GM21515 (cell line): ENCODE measurements at regions not wholly inside any gene's neighbourhood (a gene's known extent, or its start where the extent isn't known, plus 50 kb on each side); places are given as distances from the start of the nearest gene placed in this dataset.
"Not testable (repeated sequence)": the region's sequence is repeated elsewhere in the genome, so short reads cannot be mapped to it uniquely, and the experiment has no call there.

Source experiments
- ATAC-seq: cut with Tn5 transposase; IDR thresholded peaks from one replicate; pipeline ENCODE4 v1.9.1; 2021; ENCODE audit not compliant: unreplicated experiment

GRCh38 chr7:68410693-68411092 is 1187.6 kb upstream of the AUTS2 start:
- not testable (repeated sequence) for ATAC-seq

DNA sequence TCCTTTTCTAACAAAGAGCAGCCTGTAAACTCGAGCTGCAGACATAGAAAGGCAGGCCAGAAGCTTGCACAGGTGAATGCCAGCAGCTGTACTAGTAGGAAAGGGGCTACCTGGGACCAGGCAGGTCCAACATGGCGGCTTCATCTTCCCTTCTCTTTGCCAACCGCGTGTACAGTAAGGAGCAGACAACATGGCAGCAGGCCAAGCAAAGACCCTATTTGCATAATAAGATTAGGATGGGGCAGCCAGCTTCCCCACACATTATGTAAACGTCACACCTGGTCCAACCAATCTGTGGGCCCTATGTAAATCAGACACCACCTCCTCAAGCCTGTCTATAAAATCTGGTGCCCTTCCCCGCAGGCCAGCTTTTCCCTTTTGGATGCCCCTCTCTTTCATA is 1186.5 kb upstream of the AUTS2 start:
- no peak for ATAC-seq

DNA sequence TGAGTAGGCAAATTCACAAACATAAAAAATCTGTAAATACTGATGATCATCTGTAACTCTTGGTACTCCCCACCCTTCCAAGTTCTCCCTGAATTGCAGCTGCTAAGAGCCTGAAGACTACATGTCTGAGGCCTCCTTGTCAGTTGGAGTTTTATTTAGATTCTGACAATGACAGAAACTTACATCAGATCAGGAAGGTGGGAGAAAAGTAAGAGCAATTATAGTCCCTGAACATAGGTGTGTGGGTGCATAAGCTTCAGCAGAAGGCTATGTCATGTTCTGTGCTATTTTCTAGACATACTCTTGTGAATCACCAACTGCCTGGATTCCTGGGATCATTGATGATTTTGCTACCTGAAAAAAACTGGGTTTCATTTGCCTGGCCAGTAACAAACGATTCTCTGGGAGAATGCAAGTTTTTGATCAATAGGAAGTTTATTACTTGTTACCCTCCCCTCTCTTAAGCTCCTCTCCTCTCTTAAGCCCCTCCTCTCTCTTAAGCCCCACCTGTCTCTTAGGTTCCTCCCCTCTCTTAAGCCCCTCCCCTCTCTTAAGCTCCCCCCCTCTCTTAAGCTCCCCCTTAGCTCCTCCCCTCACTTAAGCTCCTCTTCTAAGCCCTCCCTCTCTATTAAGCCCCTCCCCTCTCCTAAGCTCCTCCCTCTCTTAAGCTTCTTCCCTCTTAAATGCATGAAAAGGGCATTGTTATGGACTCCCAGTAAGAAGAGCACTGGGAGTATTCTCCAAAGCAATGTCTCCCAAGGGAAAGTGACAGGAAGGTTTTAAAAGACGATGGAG is 1183.4 kb upstream of the AUTS2 start:
- ATAC-seq, result no peak

DNA sequence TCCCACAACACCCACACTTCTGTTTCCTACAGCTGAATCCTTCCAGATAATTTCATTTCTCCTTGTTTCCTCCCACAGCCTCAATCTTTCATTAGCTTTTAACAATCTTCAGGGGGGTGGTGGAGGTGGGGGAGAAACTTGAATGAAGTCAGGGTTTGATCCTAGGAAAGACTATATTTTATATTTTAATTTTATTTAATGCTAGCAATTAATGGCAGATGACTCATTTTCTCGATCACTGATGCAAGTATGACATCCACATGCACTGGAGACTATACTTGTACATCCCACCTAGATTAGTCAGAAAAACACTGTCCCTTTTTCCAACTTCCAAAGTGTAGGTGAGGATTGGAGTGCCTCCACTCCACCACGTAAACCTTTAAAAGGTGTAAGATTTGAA is 1181.3 kb upstream of the AUTS2 start:
- no peak for ATAC-seq

GRCh38 chr7:68417659-68418058 is 1180.6 kb upstream of the AUTS2 start:
- no peak for ATAC-seq

DNA sequence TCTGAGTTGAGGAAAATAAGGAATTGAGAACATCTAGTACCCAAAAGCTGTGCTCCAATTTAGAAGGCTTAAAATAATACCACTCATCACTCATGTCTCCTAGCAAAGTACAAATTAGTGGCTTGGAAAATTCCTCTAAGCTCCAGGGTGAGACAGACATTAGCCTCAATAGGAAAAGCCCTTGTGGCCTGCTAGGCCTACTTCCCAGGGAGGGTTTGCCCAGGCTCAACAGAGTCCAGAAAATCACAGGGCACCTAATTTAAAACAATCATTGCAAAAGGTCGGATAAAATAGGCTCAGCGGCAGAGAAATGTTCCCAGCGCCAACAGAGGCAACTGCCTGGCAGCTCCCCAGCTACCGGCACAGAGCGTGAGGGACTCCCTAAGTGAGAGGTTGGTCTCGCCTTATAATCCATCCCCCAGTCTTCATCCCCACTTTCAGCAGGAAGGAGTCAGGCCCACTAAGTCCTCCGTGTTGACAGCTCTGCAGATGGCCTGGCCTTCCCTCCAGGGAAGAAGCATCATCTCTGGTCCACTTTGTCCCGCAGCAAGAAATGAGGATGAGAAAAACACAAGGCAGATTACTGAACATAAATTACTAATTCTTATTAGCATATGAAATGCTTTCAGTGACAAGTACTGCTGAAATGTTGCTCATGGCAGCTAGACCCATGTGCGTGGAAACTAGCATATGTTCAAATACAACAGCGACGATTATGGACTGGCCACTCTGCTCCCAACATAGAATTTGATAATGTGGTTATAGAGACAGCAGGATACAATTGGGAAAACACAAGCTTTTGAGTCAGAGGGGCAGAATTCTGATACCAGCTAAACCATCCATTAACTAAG is 1177.7 kb upstream of the AUTS2 start:
- ATAC-seq, result no peak

DNA sequence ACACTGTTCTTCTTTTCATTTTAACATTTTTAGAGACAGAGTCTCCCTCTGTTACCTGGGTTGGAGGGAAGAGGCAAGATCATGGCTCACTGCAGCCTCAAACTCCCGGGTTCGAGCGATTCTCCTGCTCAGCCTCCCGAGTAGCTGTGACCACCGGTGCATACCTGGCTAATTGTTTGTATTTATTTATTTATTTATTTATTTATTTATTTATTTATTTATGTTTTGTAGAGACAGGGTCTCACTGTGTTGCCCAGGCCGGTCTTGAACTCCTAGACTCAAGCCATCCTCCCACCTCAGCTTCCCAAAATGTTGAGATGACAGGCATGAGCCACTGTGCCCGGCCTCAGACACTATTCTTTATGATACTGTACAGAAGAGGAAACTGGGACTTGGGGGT is 1176.6 kb upstream of the AUTS2 start:
- no peak for ATAC-seq

DNA sequence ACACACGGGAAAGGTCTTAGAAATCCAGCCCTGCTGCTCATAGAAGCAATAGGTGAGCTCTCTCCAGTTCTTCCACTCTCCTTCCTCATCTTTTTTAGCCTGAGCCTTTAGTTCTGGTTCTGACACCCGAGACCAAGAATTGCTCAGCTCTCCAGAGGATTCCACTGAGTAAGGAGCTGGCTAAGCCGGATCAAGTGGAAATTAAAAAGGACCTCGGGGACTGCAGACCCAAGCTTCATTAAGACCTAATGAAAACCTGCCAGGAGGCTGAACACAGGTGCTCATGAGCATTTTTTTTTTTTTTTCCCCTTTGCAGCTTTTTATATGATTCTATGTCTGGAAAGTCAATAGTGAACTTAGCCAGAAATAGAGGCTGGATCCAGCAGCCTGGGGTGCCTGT is 1176.0 kb upstream of the AUTS2 start:
- no peak for ATAC-seq

DNA sequence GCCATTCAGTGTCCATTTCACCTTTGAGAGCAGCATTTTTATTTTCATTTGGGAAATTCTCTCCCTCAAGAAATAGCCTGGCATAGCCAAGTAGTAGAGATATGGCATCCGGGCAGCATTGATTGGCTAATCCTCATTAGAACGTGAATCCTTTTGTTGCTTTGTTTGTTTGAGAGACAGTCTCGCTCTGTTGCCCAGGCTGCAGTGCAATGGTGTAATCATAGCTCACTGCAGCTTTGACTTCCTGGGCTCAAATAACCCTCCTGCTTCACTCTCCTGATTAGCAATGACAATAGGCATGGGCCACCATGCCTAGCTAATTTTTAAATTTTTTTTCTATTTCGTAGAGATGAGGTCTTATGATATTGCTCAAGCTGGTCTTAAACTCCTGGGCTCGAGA is 1174.9 kb upstream of the AUTS2 start:
- no peak for ATAC-seq

DNA sequence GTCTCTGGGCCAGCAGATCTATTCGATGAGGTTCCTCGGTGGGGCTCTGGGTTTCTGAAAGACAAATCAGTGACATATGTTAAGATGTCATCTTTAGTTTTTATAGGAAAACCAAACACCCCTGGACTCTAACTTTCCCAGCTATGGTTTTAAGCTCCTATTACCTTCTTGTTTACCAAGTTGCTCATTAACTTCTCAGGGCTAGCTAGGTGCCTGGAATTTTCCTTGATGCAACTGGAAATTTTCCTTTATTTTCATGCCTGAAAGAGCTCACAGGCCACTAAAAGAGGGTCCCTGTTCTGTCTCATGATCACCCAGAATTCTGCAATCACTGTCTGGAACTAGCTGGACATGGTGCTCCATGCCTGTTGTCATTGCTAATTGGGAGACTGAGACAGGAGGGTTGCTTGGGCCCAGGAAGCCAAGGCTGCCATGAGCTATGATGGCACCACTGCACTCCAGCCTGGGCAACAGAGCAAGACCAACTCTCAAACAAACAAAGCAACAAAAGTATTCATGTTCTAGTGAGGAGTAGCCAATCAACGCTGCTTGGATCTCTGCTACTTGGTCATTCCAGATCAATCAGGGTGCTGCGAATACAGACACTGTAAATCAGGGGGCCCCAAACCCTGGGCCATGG is 1173.5 kb upstream of the AUTS2 start:
- no peak for ATAC-seq

DNA sequence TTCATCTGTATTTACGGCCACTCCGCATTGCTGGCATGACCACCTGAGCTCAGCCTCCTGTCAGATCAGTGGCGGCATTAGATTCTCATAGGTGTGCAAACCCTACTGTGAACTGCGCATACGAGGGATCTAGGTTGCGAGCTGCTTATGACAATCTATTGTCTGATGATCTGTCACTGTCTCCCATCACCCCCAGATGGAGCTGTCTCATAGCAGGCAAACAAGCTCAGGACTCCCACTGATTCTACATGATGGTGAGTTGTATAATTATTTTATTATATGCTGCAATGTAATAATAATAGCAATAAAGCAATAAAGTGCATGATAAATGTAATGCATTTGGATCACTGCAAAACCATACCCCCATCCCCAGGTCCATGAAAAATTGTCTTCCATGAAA is 1172.9 kb upstream of the AUTS2 start:
- no peak for ATAC-seq

GRCh38 chr7:68429411-68430117 is 1168.7 kb upstream of the AUTS2 start:
- no peak for ATAC-seq

DNA sequence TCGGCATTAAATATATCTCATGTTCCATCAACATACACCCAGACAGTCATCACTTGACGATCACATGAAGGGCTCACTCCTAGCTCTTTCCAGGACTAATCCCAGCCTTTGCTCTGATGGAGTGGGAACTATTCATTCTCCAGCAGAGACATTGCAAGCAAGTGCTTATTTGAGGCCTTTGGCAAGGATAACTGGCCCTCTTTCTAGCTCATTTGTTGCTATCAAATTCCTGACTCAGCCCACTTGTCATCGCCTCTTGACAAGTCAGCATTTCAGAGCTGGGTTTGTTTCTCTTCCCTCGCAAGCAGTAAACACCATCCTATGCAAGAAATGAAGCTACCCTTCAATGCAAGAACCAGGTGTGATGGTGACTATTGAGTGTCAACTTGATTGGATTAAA is 1165.7 kb upstream of the AUTS2 start:
- no peak for ATAC-seq

- ATAC-seq, result no peak
These were observed 1164.7 kb upstream of the AUTS2 start for GRCh38 chr7:68433462-68434070.

DNA sequence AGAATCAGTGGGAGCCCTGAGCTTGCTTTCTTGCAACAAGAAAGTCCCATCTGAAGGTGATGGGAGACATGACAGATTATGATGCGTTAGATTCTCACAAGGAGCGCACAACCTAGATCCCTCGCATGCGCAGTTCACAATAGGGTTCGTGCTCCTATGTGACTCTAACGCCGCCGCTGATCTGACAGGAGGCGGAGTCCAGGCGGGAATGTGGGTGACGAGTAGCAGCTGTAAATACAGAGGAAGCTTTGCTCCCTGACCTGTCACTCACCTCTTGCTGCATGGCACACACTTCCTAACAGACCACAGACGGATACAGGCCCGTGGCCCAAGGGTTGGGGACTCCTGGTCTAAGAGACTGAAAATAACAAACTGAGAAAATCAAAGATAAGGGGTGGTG is 1163.4 kb upstream of the AUTS2 start:
- no peak for ATAC-seq

DNA sequence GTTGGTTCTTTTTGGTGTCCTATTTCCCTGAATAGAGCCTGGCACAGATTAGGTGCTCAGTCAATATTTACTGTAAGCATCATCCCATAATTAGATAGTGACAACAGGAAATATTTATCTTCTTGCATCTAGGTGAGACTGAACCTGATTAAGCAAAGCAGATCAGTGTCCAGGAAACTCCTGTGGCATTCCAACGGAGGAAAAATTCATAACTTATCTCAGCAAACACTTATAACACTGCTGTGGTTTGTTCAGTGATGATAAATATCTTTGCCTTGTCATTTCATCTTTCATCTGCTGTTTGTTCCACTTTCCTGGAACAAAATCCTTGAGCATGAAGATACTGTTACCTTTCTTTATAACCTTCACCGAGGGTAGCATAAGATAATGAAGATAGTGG is 1160.3 kb upstream of the AUTS2 start:
- ATAC-seq, result no peak

DNA sequence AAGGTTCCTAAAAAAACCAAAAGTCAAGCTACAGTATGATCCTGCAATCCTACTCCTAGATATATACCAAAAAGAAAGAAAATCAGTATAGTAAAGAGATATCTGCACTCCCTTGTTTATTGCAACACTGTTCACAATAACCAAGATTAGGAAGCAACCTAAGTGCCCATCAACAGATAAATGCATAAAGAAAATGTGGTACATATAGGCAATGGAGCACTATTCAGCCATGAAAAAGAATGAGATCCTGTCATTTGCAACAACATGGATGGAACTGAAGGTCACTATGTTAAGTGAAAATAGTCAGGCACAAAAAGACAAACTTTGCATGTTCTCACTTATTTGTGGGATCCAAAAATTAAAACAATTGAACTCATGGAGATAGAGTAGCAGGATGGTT is 1159.5 kb upstream of the AUTS2 start:
- ATAC-seq, result no peak

- ATAC-seq, result no peak
These were observed 1158.4 kb upstream of the AUTS2 start for GRCh38 chr7:68439897-68440296.

DNA sequence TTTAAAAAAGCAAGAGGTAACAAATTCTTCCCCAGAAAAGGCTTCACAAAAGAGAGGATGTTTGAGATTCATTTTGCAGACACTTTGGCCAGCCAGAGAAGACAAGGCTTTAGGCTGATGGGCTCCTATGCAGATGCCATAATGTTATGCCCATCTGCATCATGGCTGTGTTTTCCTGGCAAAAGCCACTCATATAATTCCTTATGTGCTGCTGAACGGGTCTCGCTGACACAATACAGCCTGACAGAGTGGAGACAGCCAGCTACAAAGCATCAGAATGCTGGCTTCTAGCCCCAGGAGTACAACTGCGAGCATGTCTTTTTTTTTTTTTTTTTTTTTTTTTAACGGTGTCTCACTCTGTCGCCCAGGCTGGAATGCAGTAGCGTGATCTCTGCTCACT is 1157.4 kb upstream of the AUTS2 start:
- ATAC-seq, result no peak

GRCh38 chr7:68441645-68442044 is 1156.6 kb upstream of the AUTS2 start:
- no peak for ATAC-seq
